GM18951 (cell line): ENCODE measurements at regions not wholly inside any gene's neighbourhood (a gene's known extent, or its start where the extent isn't known, plus 50 kb on each side); places are given as distances from the start of the nearest gene placed in this dataset.

Experiments
- POLR2A ChIP-seq: IDR thresholded peaks from 4 replicates; pipeline ENCODE4 v1.6.1; 2011; ENCODE audit warnings: mild to moderate bottlenecking; ENCODE audit not compliant: insufficient read length, insufficient read depth; ENCODE audit errors: extremely low read depth
- in situ Hi-C: fragments of 300-500 bp; cut with MboI; formaldehyde crosslinking; loops from one replicate; pipeline ENCODE4 v1.12.0; 2022; ENCODE audit warnings: low sequenced_read_pairs, mixed read lengths, inconsistent platforms; ENCODE audit not compliant: unreplicated experiment

GRCh38 chr2:126599062-126599461, 56.9 kb upstream of the GYPC start:
- in situ Hi-C loops: no loop called here
- no peak for TF ChIP-seq POLR2A

DNA sequence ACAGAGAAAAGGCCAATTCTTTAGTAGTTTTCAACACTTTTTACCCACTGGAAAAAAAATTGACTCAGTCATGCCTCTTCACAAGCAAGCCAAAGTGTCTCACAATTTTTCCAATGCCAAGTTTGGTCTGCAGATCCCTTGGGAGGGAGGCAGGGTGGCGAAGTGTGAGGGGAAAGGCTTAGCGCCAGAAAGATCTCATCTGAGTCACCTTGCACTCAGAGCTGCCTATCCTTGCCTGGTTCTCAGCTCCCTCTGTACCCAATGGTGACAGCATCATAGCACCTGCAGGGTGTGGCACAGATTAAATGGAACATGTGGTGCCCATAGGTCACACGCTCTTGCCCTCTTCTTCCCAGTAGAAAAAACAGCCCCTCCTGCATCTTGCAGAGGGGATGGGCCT, 55.2 kb upstream of the GYPC start:
- in situ Hi-C loops: no loop called here
- no peak for TF ChIP-seq POLR2A

DNA sequence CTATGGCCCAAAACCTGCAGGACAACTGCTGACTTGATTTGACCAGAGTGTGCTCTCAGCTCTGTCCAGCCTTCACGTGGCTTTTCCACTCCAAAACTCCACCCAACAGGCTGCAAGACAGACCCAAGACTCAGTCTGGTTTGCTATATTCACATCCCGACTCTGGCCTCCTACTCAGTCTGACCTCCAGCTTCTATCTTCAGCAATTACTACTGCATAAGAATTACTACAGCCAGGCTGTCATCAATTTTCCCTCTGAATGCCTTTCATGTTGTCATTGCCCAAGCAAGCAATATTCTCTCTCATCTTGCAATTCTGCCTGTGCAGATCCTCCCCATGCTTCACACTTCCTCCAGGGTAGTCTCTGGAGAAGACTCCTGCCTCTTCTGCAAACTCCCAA, 53.6 kb upstream of the GYPC start:
- in situ Hi-C loops: no loop called here
- no peak for TF ChIP-seq POLR2A
